ENCODE measurements at regions not wholly inside any gene's neighbourhood (a gene's known extent, or its start where the extent isn't known, plus 50 kb on each side); places are given as distances from the start of the nearest gene placed in this dataset.

DNA sequence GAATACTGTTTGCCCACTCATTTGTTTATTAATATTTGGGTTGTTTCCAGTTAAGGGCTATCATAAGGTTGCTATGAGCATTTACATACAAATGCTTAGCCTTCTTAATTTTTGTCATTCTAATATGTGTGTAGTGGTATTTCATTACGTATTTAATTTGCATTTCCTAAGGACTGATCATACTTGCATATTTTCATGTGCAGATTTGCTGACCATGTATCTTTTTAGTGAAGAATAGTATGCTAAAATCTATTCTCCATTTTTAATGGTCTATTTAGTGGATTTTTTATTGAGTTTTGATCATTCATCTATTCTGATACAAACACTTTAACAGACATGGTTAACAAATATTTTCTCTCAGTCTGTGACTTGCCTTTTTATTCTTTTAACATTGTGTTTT lies 949.5 kb downstream of the RAB28 start:
- Histone ChIP-seq H2AFZ (ENCODE audit: low read depth, low read length, poor library complexity, severe bottlenecking) (no peak overlapping the region), H3K4me2 (ENCODE audit: low read length) (no peak overlapping the region), H3K79me2 (ENCODE audit: insufficient read depth, low read length) (no peaks in the 10 kb centered on the region), H3K4me1 (ENCODE audit: control insufficient read depth in 1 of 2, insufficient read depth in 2 of 2, low read length in 2 of 2) (no peaks in the 10 kb centered on the region), H3K4me3 (replicated peaks in 1 of 2; ENCODE audit: low read depth in 1 of 2, low read length in 2 of 2) (no peak overlapping the region), H3K27me3 (ENCODE audit: insufficient read depth, low read length) (no peaks in the 10 kb centered on the region), H3K36me3 (ENCODE audit: control insufficient read depth in 1 of 2, insufficient read depth in 2 of 2, low read length in 2 of 2) (no peaks in the 10 kb centered on the region), H3K9me2 (ENCODE audit: insufficient read depth) (no peaks in the 10 kb centered on the region; the same call in 1 of the 2 replicates), H3K9me3 (ENCODE audit: control insufficient read depth in 1 of 2, insufficient read depth in 1 of 2, low read depth in 1 of 2, low read length in 2 of 2) (no peaks in the 10 kb centered on the region), H4K20me1 (ENCODE audit: insufficient read depth) (no peaks in the 10 kb centered on the region; the same call in 1 of the 2 replicates), H3K9ac (ENCODE audit: low read length) (no peak overlapping the region), H3K27ac (ENCODE audit: low read depth, low read length) (no peak overlapping the region)
- RAD21 ChIA-PET (ENCODE audit: low non-redundant PET in 1 of 2, low total read pairs in 2 of 2, uncharacterized antibody in 2 of 2, unreplicated experiment in 2 of 2): no interaction called here
- no TSS peak for BruUV-seq (replicated peaks)
- intact Hi-C loops (cut with micrococcal nuclease): no loop called here
- ATAC-seq (no peak), DNase-seq (ENCODE audit: low read depth, low spot score) (no peak)
- TF ChIP-seq, protein P1, sequence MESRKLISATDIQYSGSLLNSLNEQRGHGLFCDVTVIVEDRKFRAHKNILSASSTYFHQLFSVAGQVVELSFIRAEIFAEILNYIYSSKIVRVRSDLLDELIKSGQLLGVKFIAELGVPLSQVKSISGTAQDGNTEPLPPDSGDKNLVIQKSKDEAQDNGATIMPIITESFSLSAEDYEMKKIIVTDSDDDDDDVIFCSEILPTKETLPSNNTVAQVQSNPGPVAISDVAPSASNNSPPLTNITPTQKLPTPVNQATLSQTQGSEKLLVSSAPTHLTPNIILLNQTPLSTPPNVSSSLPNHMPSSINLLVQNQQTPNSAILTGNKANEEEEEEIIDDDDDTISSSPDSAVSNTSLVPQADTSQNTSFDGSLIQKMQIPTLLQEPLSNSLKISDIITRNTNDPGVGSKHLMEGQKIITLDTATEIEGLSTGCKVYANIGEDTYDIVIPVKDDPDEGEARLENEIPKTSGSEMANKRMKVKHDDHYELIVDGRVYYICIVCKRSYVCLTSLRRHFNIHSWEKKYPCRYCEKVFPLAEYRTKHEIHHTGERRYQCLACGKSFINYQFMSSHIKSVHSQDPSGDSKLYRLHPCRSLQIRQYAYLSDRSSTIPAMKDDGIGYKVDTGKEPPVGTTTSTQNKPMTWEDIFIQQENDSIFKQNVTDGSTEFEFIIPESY (IDR thresholded peaks at IDR 0.05; ENCODE audit: extremely low read depth, insufficient replicate concordance, low read length): no peak
- TF ChIP-seq CEBPB (IDR thresholded peaks at IDR 0.05; ENCODE audit: low read depth) (no peak), EGR1 (IDR thresholded peaks at IDR 0.05; ENCODE audit: low read depth) (no peak), ZFX (IDR thresholded peaks at IDR 0.05) (no peak), EZH2phosphoT487 (IDR thresholded peaks at IDR 0.05; ENCODE audit: borderline replicate concordance) (no peak), EZH2 (IDR thresholded peaks at IDR 0.05) (no peak), SIN3A (IDR thresholded peaks at IDR 0.05; ENCODE audit: low read depth) (no peak), SRF (IDR thresholded peaks at IDR 0.05; ENCODE audit: low read depth) (no peak), CBX3 (IDR thresholded peaks at IDR 0.05; ENCODE audit: low read depth) (no peak), SP1 (IDR thresholded peaks at IDR 0.05; ENCODE audit: low read depth) (no peak), JUND (IDR thresholded peaks at IDR 0.05) (no peak), POLR2AphosphoS5 (IDR thresholded peaks at IDR 0.05; ENCODE audit: low read depth, low read length) (no peak), RAD21 (IDR thresholded peaks at IDR 0.05; ENCODE audit: low read depth) (no peak), YY1 (IDR thresholded peaks at IDR 0.05; ENCODE audit: extremely low read depth, insufficient replicate concordance, low read depth, low read length) (no peak), TCF7L2 (IDR thresholded peaks at IDR 0.05; ENCODE audit: borderline replicate concordance, extremely low read depth, insufficient read depth, insufficient read length) (no peak), FOSL1 (IDR thresholded peaks at IDR 0.05; ENCODE audit: low read depth) (no peak)
- TF ChIP-seq, protein P2, sequence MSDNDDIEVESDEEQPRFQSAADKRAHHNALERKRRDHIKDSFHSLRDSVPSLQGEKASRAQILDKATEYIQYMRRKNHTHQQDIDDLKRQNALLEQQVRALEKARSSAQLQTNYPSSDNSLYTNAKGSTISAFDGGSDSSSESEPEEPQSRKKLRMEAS (IDR thresholded peaks at IDR 0.05): no peak
- TF ChIP-seq, protein P3, sequence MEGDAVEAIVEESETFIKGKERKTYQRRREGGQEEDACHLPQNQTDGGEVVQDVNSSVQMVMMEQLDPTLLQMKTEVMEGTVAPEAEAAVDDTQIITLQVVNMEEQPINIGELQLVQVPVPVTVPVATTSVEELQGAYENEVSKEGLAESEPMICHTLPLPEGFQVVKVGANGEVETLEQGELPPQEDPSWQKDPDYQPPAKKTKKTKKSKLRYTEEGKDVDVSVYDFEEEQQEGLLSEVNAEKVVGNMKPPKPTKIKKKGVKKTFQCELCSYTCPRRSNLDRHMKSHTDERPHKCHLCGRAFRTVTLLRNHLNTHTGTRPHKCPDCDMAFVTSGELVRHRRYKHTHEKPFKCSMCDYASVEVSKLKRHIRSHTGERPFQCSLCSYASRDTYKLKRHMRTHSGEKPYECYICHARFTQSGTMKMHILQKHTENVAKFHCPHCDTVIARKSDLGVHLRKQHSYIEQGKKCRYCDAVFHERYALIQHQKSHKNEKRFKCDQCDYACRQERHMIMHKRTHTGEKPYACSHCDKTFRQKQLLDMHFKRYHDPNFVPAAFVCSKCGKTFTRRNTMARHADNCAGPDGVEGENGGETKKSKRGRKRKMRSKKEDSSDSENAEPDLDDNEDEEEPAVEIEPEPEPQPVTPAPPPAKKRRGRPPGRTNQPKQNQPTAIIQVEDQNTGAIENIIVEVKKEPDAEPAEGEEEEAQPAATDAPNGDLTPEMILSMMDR (IDR thresholded peaks at IDR 0.05 in 2 of 3, conservative IDR thresholded peaks at IDR 0.05 in 1 of 3; ENCODE audit: borderline replicate concordance in 1 of 3, insufficient read depth in 1 of 3, low read depth in 2 of 3, low read length in 2 of 3): no peak
- TF ChIP-seq, protein P4, sequence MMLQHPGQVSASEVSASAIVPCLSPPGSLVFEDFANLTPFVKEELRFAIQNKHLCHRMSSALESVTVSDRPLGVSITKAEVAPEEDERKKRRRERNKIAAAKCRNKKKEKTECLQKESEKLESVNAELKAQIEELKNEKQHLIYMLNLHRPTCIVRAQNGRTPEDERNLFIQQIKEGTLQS (IDR thresholded peaks at IDR 0.05): no peak
- CTCF ChIA-PET: no interaction called here
- POLR2A ChIA-PET: no interaction called here
